ENCODE measurements at regions not wholly inside any gene's neighbourhood (a gene's known extent, or its start where the extent isn't known, plus 50 kb on each side); places are given as distances from the start of the nearest gene placed in this dataset.

GRCh38 chr1:193846876-193847604, 660.6 kb upstream of the B3GALT2 start:
- DNase-seq: peak; percentile 70

- DNase-seq: no peak
These were observed 660.0 kb upstream of the B3GALT2 start for GRCh38 chr1:193846411-193846810.

GRCh38 chr1:193841857-193842256, 655.4 kb upstream of the B3GALT2 start:
- DNase-seq: peak; percentile 80

GRCh38 chr1:193831465-193831864, 645.1 kb upstream of the B3GALT2 start:
- no peak for DNase-seq

GRCh38 chr1:193827516-193827915, 641.1 kb upstream of the B3GALT2 start:
- peak; percentile 47 for DNase-seq

- DNase-seq: no peak
These were observed 633.0 kb upstream of the B3GALT2 start for GRCh38 chr1:193819376-193819775.

GRCh38 chr1:193807208-193807607, 620.8 kb upstream of the B3GALT2 start:
- DNase-seq: no peak

- DNase-seq: no peak
These were observed 620.0 kb upstream of the B3GALT2 start for GRCh38 chr1:193806079-193807048.

GRCh38 chr1:193799948-193800690, 613.7 kb upstream of the B3GALT2 start:
- DNase-seq: no peak

GRCh38 chr1:193799371-193799770, 613.0 kb upstream of the B3GALT2 start:
- DNase-seq: no peak

GRCh38 chr1:193794239-193794638, 607.8 kb upstream of the B3GALT2 start:
- DNase-seq: no peak

- no peak for DNase-seq
These were observed 605.3 kb upstream of the B3GALT2 start for GRCh38 chr1:193791746-193792145.

- no peak for DNase-seq
These were observed 600.6 kb upstream of the B3GALT2 start for GRCh38 chr1:193787061-193787460.

- no peak for DNase-seq
These were observed 599.5 kb upstream of the B3GALT2 start for GRCh38 chr1:193785850-193786420.

GRCh38 chr1:193774536-193775323, 588.3 kb upstream of the B3GALT2 start:
- DNase-seq: no peak

- no peak for DNase-seq
These were observed 585.2 kb upstream of the B3GALT2 start for GRCh38 chr1:193771596-193771995.

- DNase-seq: peak; percentile 17
These were observed 583.2 kb upstream of the B3GALT2 start for GRCh38 chr1:193769651-193770050.

GRCh38 chr1:193767886-193768285, 581.5 kb upstream of the B3GALT2 start:
- no peak for DNase-seq

GRCh38 chr1:193766329-193766728, 579.9 kb upstream of the B3GALT2 start:
- no peak for DNase-seq

GRCh38 chr1:193763266-193763665, 576.9 kb upstream of the B3GALT2 start:
- peak; percentile 47 for DNase-seq

- no peak for DNase-seq
These were observed 575.8 kb upstream of the B3GALT2 start for GRCh38 chr1:193762236-193762635.

GRCh38 chr1:193755441-193755840, 569.0 kb upstream of the B3GALT2 start:
- no peak for DNase-seq
